HepG2 (cell line): ENCODE measurements at regions not wholly inside any gene's neighbourhood (a gene's known extent, or its start where the extent isn't known, plus 50 kb on each side); places are given as distances from the start of the nearest gene placed in this dataset.

Experiments
- ATAC-seq: fragments of 200-7000 bp; cut with Tn5 transposase; 3 replicates; pipeline ENCODE4 v1.9.1; 2020; ENCODE audit warnings: mild to moderate bottlenecking, moderate library complexity
- BruUV-seq: library from RNA; stranded (reverse); fragments of 400-500 nt; replicated peaks from 2 replicates; lab custom pipeline; 2021; lab: Mats Ljungman, UMichigan
- CTCF ChIA-PET: fragments of 300-600 bp; formaldehyde crosslinking; extraction: SDS; loops from one replicate; lab custom pipeline; 2021; ENCODE audit warnings: low total read pairs, inconsistent platforms, low intra/inter-chr PET ratio; lab: Yijun Ruan, JAX
- POLR2A ChIA-PET: fragments of 350-600 bp; sonication (Branson Sonifier 250); formaldehyde crosslinking; loops from one replicate; lab custom pipeline; 2020; ENCODE audit warnings: antibody characterized with exemption, inconsistent platforms; lab: Yijun Ruan, JAX
- DNase-seq: peaks from one replicate; pipeline ENCODE4 v3.0.0-alpha.2; 2015; ENCODE audit warnings: low spot score
- FAIRE-seq: peaks from 3 replicates; lab custom pipeline; 2011; peaks lifted over from hg19 to GRCh38; lab: Jason Lieb, UNC
- H2AFZ ChIP-seq: one replicate; pipeline ENCODE4 v1.6.1; 2011; ENCODE audit warnings: low read length, inconsistent platforms
- H3K27ac ChIP-seq: fragments of 300-600 bp; 3 replicates; pipeline ENCODE4 v1.8.0; 2011; ENCODE audit warnings: mixed run types, mild to moderate bottlenecking, mixed read lengths, low read length, inconsistent platforms; ENCODE audit not compliant: insufficient read depth; ENCODE audit errors: extremely low read length
- H3K27me3 ChIP-seq, 2 experiments: fragments of 200-600 bp in 1 of 2; 2 replicates in 1 of 2; 3 replicates in 1 of 2; pipeline versions ENCODE4 v1.6.0 to v1.8.0; 2011; ENCODE audit warnings: low read length in 2 of 2, mild to moderate bottlenecking in 2 of 2, moderate library complexity in 2 of 2, inconsistent platforms in 1 of 2; ENCODE audit not compliant: insufficient read depth in 2 of 2, control insufficient read depth in 1 of 2
- H3K36me3 ChIP-seq, 2 experiments: fragments of 200-600 bp in 1 of 2; replicated peaks in 1 of 2; 2 replicates in 1 of 2; 3 replicates in 1 of 2; pipeline versions ENCODE4 v1.5.1 to v1.8.0; 2011; ENCODE audit warnings: low read length in 2 of 2, inconsistent platforms in 1 of 2; ENCODE audit not compliant: insufficient read depth in 2 of 2, control insufficient read depth in 1 of 2
- H3K4me1 ChIP-seq: 2 replicates; pipeline ENCODE4 v1.5.1; 2012; ENCODE audit warnings: low read length, inconsistent platforms; ENCODE audit not compliant: insufficient read depth
- H3K4me2 ChIP-seq: 2 replicates; pipeline ENCODE4 v1.6.0; 2011; ENCODE audit warnings: low read depth, low read length, inconsistent platforms
- H3K4me3 ChIP-seq, 3 experiments: fragments of 200-600 bp in 1 of 3; sonication (generic), shearing (Covaris generic) in 1 of 3; replicated peaks in 1 of 3; 2 replicates each; pipeline ENCODE4 v1.5.1; 2011 to 2016; ENCODE audit warnings: low read length in 3 of 3, inconsistent platforms in 2 of 3, low read depth in 2 of 3, mild to moderate bottlenecking in 2 of 3, control low read depth in 1 of 3, mixed read lengths in 1 of 3; ENCODE audit not compliant: insufficient read depth in 1 of 3
- H3K79me2 ChIP-seq: one replicate; pipeline ENCODE4 v1.6.1; 2011; ENCODE audit warnings: low read length, inconsistent platforms; ENCODE audit not compliant: insufficient read depth
- H3K9ac ChIP-seq: 2 replicates; pipeline ENCODE4 v1.6.0; 2011; ENCODE audit warnings: mild to moderate bottlenecking, low read depth, low read length, inconsistent platforms; ENCODE audit not compliant: insufficient read depth
- H3K9me3 ChIP-seq: 2 replicates; pipeline ENCODE4 v1.5.1; 2012; ENCODE audit warnings: mild to moderate bottlenecking, low read length
- H4K20me1 ChIP-seq: 2 replicates; pipeline ENCODE4 v1.6.0; 2011; ENCODE audit warnings: inconsistent platforms, mild to moderate bottlenecking, low read length, moderate library complexity; ENCODE audit not compliant: insufficient read depth
- CBX1 ChIP-seq: IDR thresholded peaks from one replicate; pipeline ENCODE4 v1.6.1; 2016; ENCODE audit warnings: antibody characterized with exemption, low read depth
- MLLT10 ChIP-seq: sonication (generic); formaldehyde crosslinking; IDR thresholded peaks from 2 replicates; pipeline ENCODE4 v1.4.0; 2020; ENCODE audit warnings: missing genetic modification reagents
- PLRG1 ChIP-seq: fragments of 450-650 bp; conservative IDR thresholded peaks from 2 replicates; pipeline ENCODE4 v1.6.1; 2016
- RFXANK ChIP-seq: IDR thresholded peaks from 2 replicates; pipeline ENCODE4 v1.6.1; 2016
- TRIM24 ChIP-seq: sonication (generic); formaldehyde crosslinking; IDR thresholded peaks from 2 replicates; pipeline ENCODE4 v1.8.0; 2022; ENCODE audit warnings: mild to moderate bottlenecking, missing genetic modification reagents
- TSC22D2 ChIP-seq: sonication (generic); formaldehyde crosslinking; IDR thresholded peaks from 2 replicates; pipeline ENCODE4 v1.5.1; 2020; ENCODE audit warnings: missing genetic modification reagents, mild to moderate bottlenecking, borderline replicate concordance
- ZBTB20 ChIP-seq: sonication (generic); formaldehyde crosslinking; IDR thresholded peaks from 2 replicates; pipeline ENCODE4 v1.8.1; 2023; ENCODE audit warnings: missing genetic modification reagents, low read depth, mild to moderate bottlenecking, borderline replicate concordance
- ZNF549 ChIP-seq: sonication (generic); formaldehyde crosslinking; IDR thresholded peaks from 2 replicates; pipeline ENCODE4 v1.5.0; 2020; ENCODE audit warnings: missing genetic modification reagents
- ZNF773 ChIP-seq: sonication (generic); formaldehyde crosslinking; IDR thresholded peaks from 2 replicates; pipeline ENCODE4 v1.4.0; 2020; ENCODE audit warnings: missing genetic modification reagents, borderline replicate concordance
- ZSCAN30 ChIP-seq: sonication (generic); formaldehyde crosslinking; IDR thresholded peaks from 2 replicates; pipeline ENCODE4 v1.5.0; 2020; ENCODE audit warnings: mild to moderate bottlenecking, missing genetic modification reagents
- in situ Hi-C: cut with HindIII; loops from 2 replicates; pipeline ENCODE4 v1.10.0; 2017; ENCODE audit warnings: low pct_unique_long_range_greater_than_20kb; ENCODE audit not compliant: extremely low pct_ligation_motif_present
- intact Hi-C: fragments of 100-400 bp; cut with micrococcal nuclease; formaldehyde crosslinking; loops from one replicate; pipeline ENCODE4 v1.10.0; 2022; ENCODE audit not compliant: unreplicated experiment
- TF ChIP-seq, protein P1 (sequence below): sonication (generic); formaldehyde crosslinking; IDR thresholded peaks from 2 replicates; pipeline ENCODE4 v1.8.0; 2022; ENCODE audit warnings: mild to moderate bottlenecking, missing genetic modification reagents; ENCODE audit not compliant: insufficient replicate concordance
- TF ChIP-seq, protein P2 (sequence below): sonication (generic); formaldehyde crosslinking; IDR thresholded peaks from 2 replicates; pipeline ENCODE4 v1.4.0; 2020; ENCODE audit warnings: missing genetic modification reagents
- TF ChIP-seq, protein P3 (sequence below): sonication (generic); formaldehyde crosslinking; IDR thresholded peaks from 2 replicates; pipeline ENCODE4 v1.4.0; 2020; ENCODE audit warnings: missing genetic modification reagents
- TF ChIP-seq, protein P4 (sequence below): sonication (generic); formaldehyde crosslinking; IDR thresholded peaks from 2 replicates; pipeline ENCODE4 v1.5.1; 2020; ENCODE audit warnings: missing genetic modification reagents, mild to moderate bottlenecking, borderline replicate concordance

DNA sequence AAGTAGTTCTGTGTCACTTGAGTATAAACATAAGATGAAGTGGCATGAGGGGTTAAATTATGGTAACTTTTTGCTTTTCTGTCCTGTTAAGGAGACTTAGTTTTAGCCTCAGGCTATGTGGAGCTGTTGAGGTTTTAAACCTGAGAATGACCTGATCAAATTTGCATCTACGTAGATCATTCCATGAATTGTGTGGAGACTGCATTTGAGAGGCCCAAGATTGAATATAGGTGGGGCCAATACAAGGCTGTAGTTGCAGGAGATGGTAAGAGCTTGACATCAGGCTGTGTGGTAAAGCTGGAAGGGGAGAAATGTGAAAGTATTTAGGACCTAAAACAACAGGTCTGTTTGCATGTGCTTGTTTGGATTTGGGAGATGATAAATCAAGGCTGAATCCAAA lies 249.5 kb downstream of the SLC16A7 start (continued):
- TF ChIP-seq PLRG1 (no peak), ZNF773 (CRISPR knock-in tag) (no peak)
- TF ChIP-seq, protein P1, sequence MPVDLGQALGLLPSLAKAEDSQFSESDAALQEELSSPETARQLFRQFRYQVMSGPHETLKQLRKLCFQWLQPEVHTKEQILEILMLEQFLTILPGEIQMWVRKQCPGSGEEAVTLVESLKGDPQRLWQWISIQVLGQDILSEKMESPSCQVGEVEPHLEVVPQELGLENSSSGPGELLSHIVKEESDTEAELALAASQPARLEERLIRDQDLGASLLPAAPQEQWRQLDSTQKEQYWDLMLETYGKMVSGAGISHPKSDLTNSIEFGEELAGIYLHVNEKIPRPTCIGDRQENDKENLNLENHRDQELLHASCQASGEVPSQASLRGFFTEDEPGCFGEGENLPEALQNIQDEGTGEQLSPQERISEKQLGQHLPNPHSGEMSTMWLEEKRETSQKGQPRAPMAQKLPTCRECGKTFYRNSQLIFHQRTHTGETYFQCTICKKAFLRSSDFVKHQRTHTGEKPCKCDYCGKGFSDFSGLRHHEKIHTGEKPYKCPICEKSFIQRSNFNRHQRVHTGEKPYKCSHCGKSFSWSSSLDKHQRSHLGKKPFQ (CRISPR knock-in tag) = no peak

DNA sequence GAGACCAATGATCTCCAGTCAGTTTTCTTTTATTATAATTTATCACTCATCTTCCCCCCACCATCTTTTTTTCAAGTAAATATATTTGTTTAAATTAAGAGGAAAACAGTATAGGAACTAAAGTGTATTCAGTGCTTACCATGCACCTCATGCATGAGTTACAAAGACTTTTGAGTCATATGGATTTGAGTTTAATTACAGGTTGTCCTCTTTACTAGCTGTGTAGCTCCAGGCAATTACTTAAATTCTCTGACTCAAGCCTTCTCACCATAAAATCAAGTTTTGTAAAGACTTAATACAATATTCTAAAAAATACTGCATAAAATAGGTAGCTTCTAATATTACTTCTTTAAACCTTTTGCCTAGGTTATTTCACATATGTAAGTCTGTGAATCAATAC lies 251.3 kb downstream of the SLC16A7 start:
- no peak for DNase-seq
- no peaks in the 10 kb centered on the region for H3K36me3 ChIP-seq
- no peak overlapping the region for H3K27ac ChIP-seq
- peaks cover 17% of the 10 kb centered on the region for H3K9me3 ChIP-seq
- H3K4me2 ChIP-seq = no peak overlapping the region
- POLR2A ChIA-PET = no interaction called here
- BruUV-seq = no TSS peak
- H3K4me3 ChIP-seq = no peak overlapping the region
- no peak overlapping the region for H3K9ac ChIP-seq
- CTCF ChIA-PET = no interaction called here
- in situ Hi-C loops (no loop called here), intact Hi-C loops (no loop called here)
- H3K27me3 ChIP-seq = no peaks in the 10 kb centered on the region
- no peaks in the 10 kb centered on the region for H4K20me1 ChIP-seq
- H3K79me2 ChIP-seq = no peaks in the 10 kb centered on the region
- no peak for FAIRE-seq
- peaks cover 7% of the 10 kb centered on the region; the same call in 1 of the 2 replicates for H3K4me1 ChIP-seq
- ATAC-seq = no peak
- TF ChIP-seq, protein P2, sequence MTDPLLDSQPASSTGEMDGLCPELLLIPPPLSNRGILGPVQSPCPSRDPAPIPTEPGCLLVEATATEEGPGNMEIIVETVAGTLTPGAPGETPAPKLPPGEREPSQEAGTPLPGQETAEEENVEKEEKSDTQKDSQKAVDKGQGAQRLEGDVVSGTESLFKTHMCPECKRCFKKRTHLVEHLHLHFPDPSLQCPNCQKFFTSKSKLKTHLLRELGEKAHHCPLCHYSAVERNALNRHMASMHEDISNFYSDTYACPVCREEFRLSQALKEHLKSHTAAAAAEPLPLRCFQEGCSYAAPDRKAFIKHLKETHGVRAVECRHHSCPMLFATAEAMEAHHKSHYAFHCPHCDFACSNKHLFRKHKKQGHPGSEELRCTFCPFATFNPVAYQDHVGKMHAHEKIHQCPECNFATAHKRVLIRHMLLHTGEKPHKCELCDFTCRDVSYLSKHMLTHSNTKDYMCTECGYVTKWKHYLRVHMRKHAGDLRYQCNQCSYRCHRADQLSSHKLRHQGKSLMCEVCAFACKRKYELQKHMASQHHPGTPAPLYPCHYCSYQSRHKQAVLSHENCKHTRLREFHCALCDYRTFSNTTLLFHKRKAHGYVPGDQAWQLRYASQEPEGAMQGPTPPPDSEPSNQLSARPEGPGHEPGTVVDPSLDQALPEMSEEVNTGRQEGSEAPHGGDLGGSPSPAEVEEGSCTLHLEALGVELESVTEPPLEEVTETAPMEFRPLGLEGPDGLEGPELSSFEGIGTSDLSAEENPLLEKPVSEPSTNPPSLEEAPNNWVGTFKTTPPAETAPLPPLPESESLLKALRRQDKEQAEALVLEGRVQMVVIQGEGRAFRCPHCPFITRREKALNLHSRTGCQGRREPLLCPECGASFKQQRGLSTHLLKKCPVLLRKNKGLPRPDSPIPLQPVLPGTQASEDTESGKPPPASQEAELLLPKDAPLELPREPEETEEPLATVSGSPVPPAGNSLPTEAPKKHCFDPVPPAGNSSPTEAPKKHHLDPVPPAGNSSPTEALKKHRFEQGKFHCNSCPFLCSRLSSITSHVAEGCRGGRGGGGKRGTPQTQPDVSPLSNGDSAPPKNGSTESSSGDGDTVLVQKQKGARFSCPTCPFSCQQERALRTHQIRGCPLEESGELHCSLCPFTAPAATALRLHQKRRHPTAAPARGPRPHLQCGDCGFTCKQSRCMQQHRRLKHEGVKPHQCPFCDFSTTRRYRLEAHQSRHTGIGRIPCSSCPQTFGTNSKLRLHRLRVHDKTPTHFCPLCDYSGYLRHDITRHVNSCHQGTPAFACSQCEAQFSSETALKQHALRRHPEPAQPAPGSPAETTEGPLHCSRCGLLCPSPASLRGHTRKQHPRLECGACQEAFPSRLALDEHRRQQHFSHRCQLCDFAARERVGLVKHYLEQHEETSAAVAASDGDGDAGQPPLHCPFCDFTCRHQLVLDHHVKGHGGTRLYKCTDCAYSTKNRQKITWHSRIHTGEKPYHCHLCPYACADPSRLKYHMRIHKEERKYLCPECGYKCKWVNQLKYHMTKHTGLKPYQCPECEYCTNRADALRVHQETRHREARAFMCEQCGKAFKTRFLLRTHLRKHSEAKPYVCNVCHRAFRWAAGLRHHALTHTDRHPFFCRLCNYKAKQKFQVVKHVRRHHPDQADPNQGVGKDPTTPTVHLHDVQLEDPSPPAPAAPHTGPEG (CRISPR knock-in tag) = no peak
- TF ChIP-seq CBX1 (no peak), TRIM24 (CRISPR knock-in tag) (no peak), RFXANK (no peak), ZBTB20 (CRISPR knock-in tag) (no peak), MLLT10 (no peak), TSC22D2 (CRISPR knock-in tag) (no peak), ZNF549 (CRISPR knock-in tag) (no peak), ZSCAN30 (CRISPR knock-in tag) (no peak)
- TF ChIP-seq, protein P3, sequence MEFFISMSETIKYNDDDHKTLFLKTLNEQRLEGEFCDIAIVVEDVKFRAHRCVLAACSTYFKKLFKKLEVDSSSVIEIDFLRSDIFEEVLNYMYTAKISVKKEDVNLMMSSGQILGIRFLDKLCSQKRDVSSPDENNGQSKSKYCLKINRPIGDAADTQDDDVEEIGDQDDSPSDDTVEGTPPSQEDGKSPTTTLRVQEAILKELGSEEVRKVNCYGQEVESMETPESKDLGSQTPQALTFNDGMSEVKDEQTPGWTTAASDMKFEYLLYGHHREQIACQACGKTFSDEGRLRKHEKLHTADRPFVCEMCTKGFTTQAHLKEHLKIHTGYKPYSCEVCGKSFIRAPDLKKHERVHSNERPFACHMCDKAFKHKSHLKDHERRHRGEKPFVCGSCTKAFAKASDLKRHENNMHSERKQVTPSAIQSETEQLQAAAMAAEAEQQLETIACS (CRISPR knock-in tag) = no peak
- TF ChIP-seq, protein P4, sequence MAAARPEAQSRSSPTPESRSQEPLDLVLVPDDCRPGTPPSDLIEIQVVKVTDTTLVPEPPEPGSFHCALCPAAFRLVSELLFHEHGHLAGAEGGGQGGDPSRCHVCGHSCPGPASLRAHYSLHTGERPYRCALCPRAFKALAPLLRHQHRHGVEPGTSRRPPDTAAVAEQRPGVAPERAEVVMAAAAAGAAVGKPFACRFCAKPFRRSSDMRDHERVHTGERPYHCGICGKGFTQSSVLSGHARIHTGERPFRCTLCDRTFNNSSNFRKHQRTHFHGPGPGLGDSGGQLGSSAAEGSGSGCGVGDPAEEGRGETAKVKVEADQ = no peak
- TF ChIP-seq, all 625 proteins: peak for 0
- no peak overlapping the region for H2AFZ ChIP-seq
